Esophagus (tissue), 2 donors: ENCODE measurements at regions not wholly inside any gene's neighbourhood (a gene's known extent, or its start where the extent isn't known, plus 50 kb on each side); places are given as distances from the start of the nearest gene placed in this dataset.
"Not testable (repeated sequence)": the region's sequence is repeated elsewhere in the genome, so short reads cannot be mapped to it uniquely, and the experiment has no call there.

Experiments used
- H3K27ac ChIP-seq, 2 donors: one replicate each; pipeline ENCODE4 v1.5.1; 2013; ENCODE audit warnings: low read depth in 2 of 2, mild to moderate bottlenecking in 2 of 2, inconsistent platforms in 1 of 2, low read length in 1 of 2, moderate library complexity in 1 of 2
- H3K27me3 ChIP-seq, 2 donors: one replicate each; pipeline ENCODE4 v1.6.1; 2013; ENCODE audit warnings: low read length in 2 of 2, control low read depth in 1 of 2, mild to moderate bottlenecking in 1 of 2; ENCODE audit not compliant: insufficient read depth in 2 of 2, control insufficient read depth in 1 of 2
- H3K36me3 ChIP-seq, 2 donors: one replicate each; pipeline ENCODE4 v1.6.1; 2013; ENCODE audit warnings: low read length in 1 of 2; ENCODE audit not compliant: control insufficient read depth in 2 of 2, insufficient read depth in 2 of 2
- H3K4me1 ChIP-seq, 2 donors: one replicate each; pipeline ENCODE4 v1.6.1; 2013; ENCODE audit warnings: low read length in 1 of 2; ENCODE audit not compliant: control insufficient read depth in 2 of 2, insufficient read depth in 2 of 2
- H3K4me3 ChIP-seq, 2 donors: one replicate each; pipeline ENCODE4 v1.5.1; 2013; ENCODE audit warnings: low read length in 2 of 2, mild to moderate bottlenecking in 2 of 2, low read depth in 1 of 2, moderate library complexity in 1 of 2
- H3K9me3 ChIP-seq, 2 donors: one replicate each; pipeline ENCODE4 v1.6.1; 2013; ENCODE audit warnings: mild to moderate bottlenecking in 2 of 2, low read depth in 1 of 2, low read length in 1 of 2, moderate library complexity in 1 of 2; ENCODE audit not compliant: control insufficient read depth in 2 of 2, insufficient read depth in 1 of 2
- WGBS, 2 donors: extraction: QIAGEN DNeasy Blood & Tissue Kit; methylation state at CpG; one replicate each; pipeline ENCODE4 v1.1.7; 2013; 5-methylcytosine and 5-hydroxymethylcytosine counted together
- donor health status: healthy with polysubstance abuse.
- donor health status: Bipolar disorder and iron deficiency.

DNA sequence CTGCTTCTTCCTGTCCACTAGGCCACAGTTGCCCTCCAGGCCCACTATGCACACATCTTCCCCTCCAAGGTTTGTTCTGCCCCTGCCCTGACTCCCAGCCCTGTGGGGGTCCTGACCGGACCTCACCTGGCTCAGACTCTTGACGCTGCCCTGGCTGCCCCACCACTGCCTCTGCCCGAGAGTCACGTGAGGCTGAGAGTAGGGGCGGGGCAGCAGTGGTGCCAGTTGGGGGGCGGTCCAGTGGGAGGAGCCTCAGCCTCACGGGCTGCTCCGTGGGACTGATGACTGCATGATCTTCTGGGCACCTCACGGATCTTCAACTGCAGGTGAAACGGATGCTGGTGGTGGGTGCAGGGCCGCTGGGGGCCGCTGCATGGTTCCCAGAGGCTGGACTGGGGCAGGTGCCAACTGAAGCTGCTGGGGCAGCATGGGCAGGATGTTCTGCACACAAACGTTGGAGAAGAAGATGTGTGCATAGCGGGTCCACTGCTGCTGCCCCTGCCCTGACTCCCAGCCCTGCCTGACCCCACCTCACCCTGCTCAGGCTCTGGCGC, 77.6 kb downstream of the HHIPL2 start:
- not testable (repeated sequence) for H3K27me3 ChIP-seq, H3K9me3 ChIP-seq, H3K27ac ChIP-seq, H3K36me3 ChIP-seq, H3K4me3 ChIP-seq, H3K4me1 ChIP-seq
- WGBS, 2 donors = 74 to 81% methylated on average over 8 to 15 of the region's 15 CpGs

DNA sequence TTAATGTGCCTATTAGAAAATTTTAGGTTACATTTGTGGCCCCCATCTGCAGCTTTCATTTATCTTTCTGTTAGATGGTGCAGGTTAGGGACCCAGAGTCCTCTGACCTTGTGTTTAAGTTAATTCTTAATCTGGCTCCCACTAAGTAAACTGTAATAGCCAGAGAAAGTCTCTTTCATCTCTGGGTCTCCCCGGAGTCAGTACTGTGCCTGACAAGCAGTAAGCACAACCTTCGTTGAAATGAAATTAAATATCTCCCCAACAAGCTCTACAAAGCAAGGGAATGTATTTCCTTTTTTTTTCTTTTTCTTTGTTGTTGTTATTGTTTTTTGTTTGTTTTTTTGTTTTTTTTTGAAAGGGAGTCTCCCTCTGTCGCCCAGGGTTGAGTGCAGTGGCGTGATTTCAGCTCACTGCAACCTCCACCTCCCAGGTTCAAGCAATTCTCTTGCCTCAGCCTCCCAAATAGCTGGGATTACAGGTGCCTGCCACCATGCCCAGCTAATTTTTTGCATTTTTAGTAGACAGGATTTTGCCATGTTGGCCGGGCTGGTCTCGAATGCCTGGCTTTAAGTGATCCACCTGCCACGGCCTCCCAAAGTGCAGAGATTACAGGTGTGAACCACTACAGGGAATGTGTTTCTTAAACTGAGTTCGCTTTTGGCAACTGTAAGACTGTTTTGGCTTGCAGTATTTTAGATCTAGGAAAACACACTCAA, 81.6 kb downstream of the HHIPL2 start:
- Histone ChIP-seq H3K4me3 (no peak overlapping the region), H3K36me3 (no peaks in the 10 kb centered on the region), H3K27me3 (peaks cover 0 to 2% of the 10 kb centered on the region in 2 donors), H3K4me1 (peaks cover 0 to 2% of the 10 kb centered on the region in 2 donors), H3K27ac (no peak overlapping the region), H3K9me3 (no peaks in the 10 kb centered on the region)
- WGBS, 2 donors = 91% methylated on average over 8 of the region's 8 CpGs

DNA sequence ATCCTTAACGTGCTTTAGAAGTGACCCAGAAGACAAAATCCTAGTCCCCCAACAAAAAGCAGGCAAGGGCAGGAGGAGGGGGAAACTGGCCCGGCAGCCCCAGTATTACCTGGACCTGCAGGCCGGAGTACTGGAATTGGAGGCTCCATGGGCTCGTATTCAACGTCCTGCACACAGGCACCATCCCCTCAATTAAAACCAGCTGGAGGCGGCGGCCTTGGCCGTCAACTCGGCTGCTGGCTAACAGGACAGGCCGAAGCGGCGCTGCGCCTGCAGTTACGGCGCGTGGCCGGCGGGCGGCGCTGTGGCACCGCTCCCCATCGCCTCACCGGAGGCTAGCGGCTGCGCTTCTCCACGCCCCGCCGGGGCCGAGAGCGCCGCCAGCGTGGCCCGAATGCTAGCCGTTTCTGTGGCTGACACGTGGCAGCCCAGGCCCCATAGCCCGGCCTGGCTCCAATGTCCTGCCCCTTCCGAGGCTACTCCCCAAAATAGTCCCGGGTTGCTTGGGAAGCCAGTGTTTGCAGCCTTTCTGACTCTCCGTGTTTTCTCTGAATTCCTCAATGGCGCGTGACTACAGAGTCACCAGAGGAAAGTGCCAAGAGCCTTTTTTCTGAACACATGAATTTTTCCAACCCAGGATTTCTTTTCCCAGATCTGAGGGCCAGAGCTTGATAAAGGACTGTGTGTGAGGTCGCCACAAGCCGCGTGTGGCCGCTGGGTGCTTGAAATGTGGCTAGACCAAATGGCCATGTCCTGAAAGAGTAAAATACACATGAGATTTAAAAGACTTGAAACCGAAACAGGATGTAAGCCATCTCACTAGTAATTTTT, 82.5 kb downstream of the HHIPL2 start:
- peak overlapping the region; percentile 75 to 82 for H3K27ac ChIP-seq
- peak overlapping the region; percentile 36 to 44 for H3K4me3 ChIP-seq
- no peaks in the 10 kb centered on the region for H3K9me3 ChIP-seq
- 2% methylated on average over 46 of the region's 46 CpGs for whole genome bisulfite sequencing, 2 donors
- peaks cover 0 to 2% of the 10 kb centered on the region in 2 donors for H3K4me1 ChIP-seq
- no peaks in the 10 kb centered on the region for H3K36me3 ChIP-seq
- H3K27me3 ChIP-seq = peaks cover 0 to 2% of the 10 kb centered on the region in 2 donors

DNA sequence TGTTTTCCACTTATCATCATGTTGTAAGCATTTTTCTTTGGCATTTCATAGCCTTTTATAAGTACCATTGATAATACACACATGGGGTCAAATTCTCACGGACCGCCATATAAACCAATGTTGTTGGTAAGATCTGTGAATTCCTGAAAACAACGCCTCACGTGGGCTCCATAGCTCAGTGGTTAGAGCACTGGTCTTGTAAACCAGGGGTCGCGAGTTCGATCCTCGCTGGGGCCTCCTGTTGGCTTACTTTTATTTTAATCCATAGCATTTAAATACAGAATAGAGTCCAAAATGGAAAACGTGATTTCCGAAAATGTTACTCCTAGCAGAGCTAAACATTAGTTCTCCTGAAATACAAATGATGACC, 83.1 kb downstream of the HHIPL2 start:
- H3K27ac ChIP-seq = peak overlapping the region in 1 of 2 donors; percentile 58
- no peaks in the 10 kb centered on the region for H3K9me3 ChIP-seq
- H3K27me3 ChIP-seq = peaks cover 0 to 2% of the 10 kb centered on the region in 2 donors
- peak overlapping the region in 1 of 2 donors; percentile 44 for H3K4me3 ChIP-seq
- H3K36me3 ChIP-seq = no peaks in the 10 kb centered on the region
- WGBS, 2 donors = 31 to 32% methylated on average over 10 of the region's 10 CpGs
- H3K4me1 ChIP-seq = peaks cover 2% of the 10 kb centered on the region in 2 donors

DNA sequence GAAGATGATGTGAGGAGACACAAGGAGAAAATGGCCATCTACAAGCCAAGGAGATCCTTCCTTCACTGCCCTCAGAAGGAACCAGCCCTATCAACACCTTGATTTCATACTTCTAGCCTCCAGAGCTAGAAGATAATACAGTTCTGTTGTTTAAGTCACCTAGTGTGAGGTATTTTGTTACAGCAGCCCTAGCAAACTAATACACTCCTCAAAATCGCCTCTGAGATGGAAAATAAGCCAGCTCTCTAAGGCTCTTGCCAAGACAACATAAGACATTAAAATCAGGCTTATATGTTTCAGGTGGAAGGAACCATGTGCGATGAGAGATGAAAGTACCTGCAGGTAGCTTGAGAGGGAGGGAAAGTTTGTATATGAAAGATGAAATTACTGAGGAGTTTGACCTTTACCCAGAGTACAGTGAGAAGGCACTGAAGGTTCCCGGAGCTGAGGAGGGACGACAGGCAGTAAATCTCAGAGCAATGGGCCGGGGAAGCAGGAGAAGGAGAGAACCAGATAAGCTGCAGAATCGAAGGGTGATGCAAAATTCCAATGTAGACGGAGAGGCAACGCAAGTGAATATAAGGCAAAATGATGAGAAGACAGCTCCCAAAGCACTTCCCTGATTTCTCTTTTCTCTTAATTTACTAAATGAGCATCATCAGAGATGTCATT, 84.7 kb downstream of the HHIPL2 start:
- peaks cover 0 to 2% of the 10 kb centered on the region in 2 donors for H3K9me3 ChIP-seq
- no peak overlapping the region for H3K27ac ChIP-seq
- H3K4me1 ChIP-seq = peaks cover 2% of the 10 kb centered on the region in 2 donors
- no peaks in the 10 kb centered on the region for H3K36me3 ChIP-seq
- H3K27me3 ChIP-seq = peaks cover 0 to 2% of the 10 kb centered on the region in 2 donors
- 86 to 92% methylated on average over 8 of the region's 8 CpGs for WGBS, 2 donors
- no peak overlapping the region for H3K4me3 ChIP-seq

DNA sequence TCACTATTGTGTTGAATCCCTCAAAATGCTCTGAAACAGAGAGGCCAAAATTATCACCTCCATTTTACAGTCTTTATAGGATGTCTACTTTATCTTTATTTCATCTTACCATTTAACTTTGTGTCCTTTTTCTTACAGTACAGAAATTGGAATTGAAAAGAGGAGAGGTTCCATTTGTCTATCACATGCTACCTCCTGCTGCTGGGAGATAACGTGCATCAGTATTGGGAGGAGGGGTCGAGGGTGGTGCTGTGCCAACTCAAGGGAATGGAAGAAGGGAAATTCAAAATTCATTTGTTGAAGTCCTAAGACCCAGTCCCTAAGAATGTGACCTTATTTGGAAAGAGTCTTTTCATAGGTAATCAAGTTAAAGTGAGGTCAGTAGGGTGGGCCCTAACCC, 85.3 kb downstream of the HHIPL2 start:
- Histone ChIP-seq H3K9me3 (peaks cover 2 to 3% of the 10 kb centered on the region in 2 donors), H3K36me3 (no peaks in the 10 kb centered on the region), H3K4me3 (no peak overlapping the region), H3K27ac (no peak overlapping the region), H3K4me1 (peaks cover 2% of the 10 kb centered on the region in 2 donors), H3K27me3 (peaks cover 0 to 2% of the 10 kb centered on the region in 2 donors)
- WGBS, 2 donors = 65 to 70% methylated on average over 2 of the region's 2 CpGs

DNA sequence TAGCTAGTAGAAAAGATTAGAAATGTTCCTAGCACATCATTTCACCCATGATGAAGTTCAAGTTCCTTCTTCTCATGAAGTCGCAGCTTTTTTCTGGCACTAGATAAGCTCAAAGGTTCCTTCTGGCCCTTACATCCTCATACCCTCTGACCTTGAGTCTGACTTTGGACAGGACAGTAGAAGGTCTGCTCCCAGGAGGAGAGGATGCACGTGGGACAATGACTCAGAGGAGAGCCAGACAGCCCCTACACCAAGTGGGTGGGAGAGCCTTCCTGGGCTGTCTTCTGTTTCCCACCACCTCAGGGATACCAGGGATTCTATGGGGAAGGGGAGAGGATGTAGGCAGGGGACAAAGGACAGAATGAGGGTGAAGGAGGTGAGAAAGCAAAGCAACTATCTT, 86.0 kb downstream of the HHIPL2 start:
- H3K9me3 ChIP-seq = peaks cover 2 to 4% of the 10 kb centered on the region in 2 donors
- WGBS, 2 donors = 60 to 75% methylated on average over 2 of the region's 2 CpGs
- no peaks in the 10 kb centered on the region for H3K36me3 ChIP-seq
- H3K27me3 ChIP-seq = peaks cover 0 to 2% of the 10 kb centered on the region in 2 donors
- H3K4me1 ChIP-seq = peaks cover 2% of the 10 kb centered on the region in 2 donors
- H3K27ac ChIP-seq = no peak overlapping the region
- no peak overlapping the region for H3K4me3 ChIP-seq

DNA sequence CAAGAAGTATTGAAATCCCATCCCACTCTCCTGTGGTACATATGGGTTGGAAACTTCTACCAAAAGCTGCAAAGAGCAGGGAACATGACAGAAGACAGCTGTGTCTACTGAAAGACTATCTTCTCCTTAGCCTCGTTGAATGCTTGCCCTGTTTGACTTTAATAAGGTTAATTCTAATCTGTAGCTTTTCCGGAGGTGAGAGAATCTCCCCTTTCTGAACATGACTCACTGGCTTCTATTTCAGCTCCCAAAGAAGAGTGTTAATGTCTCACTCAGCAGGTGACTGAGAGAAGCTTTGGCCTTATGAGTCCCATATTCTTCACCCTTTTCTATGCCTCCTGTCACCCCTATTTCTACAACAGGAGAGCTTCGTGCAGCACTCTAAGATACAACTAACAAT, 88.3 kb downstream of the HHIPL2 start:
- peaks cover 0 to 2% of the 10 kb centered on the region in 2 donors for H3K27me3 ChIP-seq
- peaks cover 2 to 4% of the 10 kb centered on the region in 2 donors for H3K9me3 ChIP-seq
- H3K4me3 ChIP-seq = no peak overlapping the region
- WGBS, 2 donors = 72 to 78% methylated on average over 3 of the region's 3 CpGs
- H3K4me1 ChIP-seq = peaks cover 0 to 2% of the 10 kb centered on the region in 2 donors
- no peaks in the 10 kb centered on the region for H3K36me3 ChIP-seq
- no peak overlapping the region for H3K27ac ChIP-seq

DNA sequence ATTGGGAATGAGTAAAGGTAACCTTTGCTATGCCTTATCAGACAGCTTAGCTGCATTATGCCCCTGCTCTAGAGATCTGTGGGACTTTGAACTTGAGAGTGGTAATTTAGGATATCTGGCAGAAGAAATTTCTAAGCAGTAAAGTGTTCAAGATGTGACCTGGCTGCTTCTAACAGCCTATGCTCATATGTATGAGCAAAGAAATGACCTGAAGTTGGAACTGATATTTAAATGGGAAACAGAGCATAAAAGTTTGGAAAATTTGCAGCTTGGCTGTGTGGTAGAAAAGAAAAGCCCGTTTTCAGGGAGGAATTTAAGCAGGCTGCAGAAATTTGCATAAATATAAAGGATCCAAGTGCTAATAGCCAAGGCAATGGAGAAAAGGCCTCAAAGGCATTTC, 90.4 kb downstream of the HHIPL2 start:
- Histone ChIP-seq H3K4me1 (peaks cover 0 to 2% of the 10 kb centered on the region in 2 donors), H3K36me3 (no peaks in the 10 kb centered on the region), H3K4me3 (no peak overlapping the region), H3K27me3 (no peaks in the 10 kb centered on the region), H3K9me3 (peaks cover 2 to 4% of the 10 kb centered on the region in 2 donors), H3K27ac (no peak overlapping the region)
- WGBS, 2 donors = 84 to 85% methylated on average over 1 of the region's 1 CpG
